ENCODE measurements at regions not wholly inside any gene's neighbourhood (a gene's known extent, or its start where the extent isn't known, plus 50 kb on each side); places are given as distances from the start of the nearest gene placed in this dataset.

- TF ChIP-seq, protein P1, sequence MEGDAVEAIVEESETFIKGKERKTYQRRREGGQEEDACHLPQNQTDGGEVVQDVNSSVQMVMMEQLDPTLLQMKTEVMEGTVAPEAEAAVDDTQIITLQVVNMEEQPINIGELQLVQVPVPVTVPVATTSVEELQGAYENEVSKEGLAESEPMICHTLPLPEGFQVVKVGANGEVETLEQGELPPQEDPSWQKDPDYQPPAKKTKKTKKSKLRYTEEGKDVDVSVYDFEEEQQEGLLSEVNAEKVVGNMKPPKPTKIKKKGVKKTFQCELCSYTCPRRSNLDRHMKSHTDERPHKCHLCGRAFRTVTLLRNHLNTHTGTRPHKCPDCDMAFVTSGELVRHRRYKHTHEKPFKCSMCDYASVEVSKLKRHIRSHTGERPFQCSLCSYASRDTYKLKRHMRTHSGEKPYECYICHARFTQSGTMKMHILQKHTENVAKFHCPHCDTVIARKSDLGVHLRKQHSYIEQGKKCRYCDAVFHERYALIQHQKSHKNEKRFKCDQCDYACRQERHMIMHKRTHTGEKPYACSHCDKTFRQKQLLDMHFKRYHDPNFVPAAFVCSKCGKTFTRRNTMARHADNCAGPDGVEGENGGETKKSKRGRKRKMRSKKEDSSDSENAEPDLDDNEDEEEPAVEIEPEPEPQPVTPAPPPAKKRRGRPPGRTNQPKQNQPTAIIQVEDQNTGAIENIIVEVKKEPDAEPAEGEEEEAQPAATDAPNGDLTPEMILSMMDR (IDR thresholded peaks at IDR 0.05), result no peak
Observed at GRCh38 chr1:81585371-81585770, 215.4 kb upstream of the ADGRL2 start.

DNA sequence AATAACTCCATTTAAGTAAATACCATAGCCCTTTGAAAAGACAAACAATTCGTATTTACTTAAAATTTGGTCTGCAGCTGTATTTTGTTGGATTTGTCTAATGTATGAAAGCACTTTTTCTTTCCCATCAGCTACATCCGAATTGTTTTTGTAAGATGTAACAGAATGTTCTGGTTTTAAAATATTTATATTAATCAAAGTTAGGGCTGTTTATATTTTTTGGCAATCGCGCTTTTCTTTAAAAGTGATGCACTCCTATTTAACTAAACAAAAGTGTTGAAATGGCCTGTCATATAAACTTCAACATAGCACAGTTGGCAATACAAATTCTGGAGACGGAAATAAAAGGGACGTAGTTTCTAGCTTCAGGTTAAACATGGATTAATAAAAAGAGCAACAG, 216.3 kb upstream of the ADGRL2 start:
- TF ChIP-seq, protein P1 (IDR thresholded peaks at IDR 0.05), result no peak
- Mint-ChIP-seq H3K4me3 (ENCODE audit: unreplicated experiment) (no peak overlapping the region), H3K36me3 (ENCODE audit: unreplicated experiment) (no peaks in the 10 kb centered on the region), H3K4me1 (ENCODE audit: unreplicated experiment) (peaks cover 28% of the 10 kb centered on the region), H3K27me3 (ENCODE audit: unreplicated experiment) (no peaks in the 10 kb centered on the region), H3K27ac (ENCODE audit: unreplicated experiment) (no peak overlapping the region), H3K9me3 (ENCODE audit: unreplicated experiment) (no peaks in the 10 kb centered on the region)
- no peak for DNase-seq (ENCODE audit: extremely low spot score, unreplicated experiment)

More at GRCh38 chr1:81585371-81585770, 215.4 kb upstream of the ADGRL2 start:
- Mint-ChIP-seq H3K27me3 (ENCODE audit: unreplicated experiment) (no peaks in the 10 kb centered on the region), H3K4me3 (ENCODE audit: unreplicated experiment) (no peak overlapping the region), H3K4me1 (ENCODE audit: unreplicated experiment) (peaks cover 28% of the 10 kb centered on the region), H3K9me3 (ENCODE audit: unreplicated experiment) (no peaks in the 10 kb centered on the region), H3K27ac (ENCODE audit: unreplicated experiment) (peak overlapping the region; percentile 6), H3K36me3 (ENCODE audit: unreplicated experiment) (no peaks in the 10 kb centered on the region)
- no peak for DNase-seq (ENCODE audit: extremely low spot score, unreplicated experiment)

GRCh38 chr1:81583878-81584277, 216.9 kb upstream of the ADGRL2 start:
- DNase-seq (ENCODE audit: extremely low spot score, unreplicated experiment), result no peak
- Mint-ChIP-seq H3K4me3 (ENCODE audit: unreplicated experiment) (no peak overlapping the region), H3K27ac (ENCODE audit: unreplicated experiment) (no peak overlapping the region), H3K4me1 (ENCODE audit: unreplicated experiment) (peaks cover 28% of the 10 kb centered on the region), H3K36me3 (ENCODE audit: unreplicated experiment) (no peaks in the 10 kb centered on the region), H3K9me3 (ENCODE audit: unreplicated experiment) (no peaks in the 10 kb centered on the region), H3K27me3 (ENCODE audit: unreplicated experiment) (no peaks in the 10 kb centered on the region)
- TF ChIP-seq, protein P1 (IDR thresholded peaks at IDR 0.05), result no peak

DNA sequence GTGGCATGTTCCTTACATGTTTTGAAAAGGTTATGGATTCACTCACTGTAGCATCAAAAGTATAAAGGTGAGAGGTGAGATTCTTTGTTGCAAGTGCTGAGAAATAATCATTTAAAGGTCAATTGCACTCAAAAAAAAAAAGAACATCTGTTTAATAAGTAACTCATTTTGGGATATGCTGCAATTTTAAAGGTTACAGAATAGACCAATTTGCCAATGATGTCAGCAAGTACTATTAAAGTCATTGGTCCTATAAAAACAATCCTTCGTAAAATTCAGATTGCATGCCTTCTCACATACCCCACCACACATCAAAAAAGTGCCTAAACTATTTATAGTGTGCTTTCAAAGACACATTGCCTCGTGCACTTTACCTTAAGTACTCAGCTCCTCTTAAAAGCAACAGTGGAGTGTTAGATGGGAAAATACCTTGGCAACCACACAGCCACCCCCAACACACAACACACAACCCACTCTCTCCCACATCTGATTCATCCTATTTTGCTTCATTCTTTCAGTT, 218.2 kb upstream of the ADGRL2 start:
- TF ChIP-seq, protein P1 (IDR thresholded peaks at IDR 0.05), result no peak
- H3K27ac Mint-ChIP-seq (ENCODE audit: unreplicated experiment), result no peak overlapping the region
- H3K9me3 Mint-ChIP-seq (ENCODE audit: unreplicated experiment), result no peaks in the 10 kb centered on the region
- H3K36me3 Mint-ChIP-seq (ENCODE audit: unreplicated experiment), result no peaks in the 10 kb centered on the region
- no peak overlapping the region for H3K4me3 Mint-ChIP-seq (ENCODE audit: unreplicated experiment)
- no peaks in the 10 kb centered on the region for H3K27me3 Mint-ChIP-seq (ENCODE audit: unreplicated experiment)
- DNase-seq (ENCODE audit: extremely low spot score, unreplicated experiment), result no peak
- H3K4me1 Mint-ChIP-seq (ENCODE audit: unreplicated experiment), result peaks cover 28% of the 10 kb centered on the region

DNA sequence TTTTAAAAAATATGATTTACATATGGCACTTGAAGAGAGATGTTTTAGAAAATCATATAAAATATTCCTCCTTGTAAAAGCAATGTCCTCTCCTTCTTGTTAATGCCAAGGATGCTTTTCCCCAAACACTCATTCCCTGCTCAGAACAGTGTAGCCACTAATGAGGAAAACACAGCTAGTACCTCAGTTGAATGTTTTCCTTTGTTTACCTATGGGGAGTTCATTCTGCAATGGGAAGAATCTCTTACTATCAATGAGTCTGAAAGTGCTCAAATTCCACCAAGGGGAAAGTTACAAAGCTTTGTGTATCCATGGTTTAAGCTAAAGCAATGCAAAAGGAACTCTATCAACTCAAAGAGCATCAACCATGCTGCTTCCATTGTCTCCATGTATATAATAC, 221.9 kb upstream of the ADGRL2 start:
- no peak for DNase-seq (ENCODE audit: extremely low spot score, unreplicated experiment)
- H3K27me3 Mint-ChIP-seq (ENCODE audit: unreplicated experiment), result no peaks in the 10 kb centered on the region
- no peak overlapping the region for H3K4me3 Mint-ChIP-seq (ENCODE audit: unreplicated experiment)
- no peak overlapping the region for H3K27ac Mint-ChIP-seq (ENCODE audit: unreplicated experiment)
- TF ChIP-seq, protein P1 (IDR thresholded peaks at IDR 0.05), result no peak
- peaks cover 10% of the 10 kb centered on the region for H3K4me1 Mint-ChIP-seq (ENCODE audit: unreplicated experiment)
- H3K9me3 Mint-ChIP-seq (ENCODE audit: unreplicated experiment), result no peaks in the 10 kb centered on the region
- H3K36me3 Mint-ChIP-seq (ENCODE audit: unreplicated experiment), result no peaks in the 10 kb centered on the region
